GM12878 (cell line): ENCODE measurements at regions not wholly inside any gene's neighbourhood (a gene's known extent, or its start where the extent isn't known, plus 50 kb on each side); places are given as distances from the start of the nearest gene placed in this dataset.

Experiments used
- ATF3 ChIP-seq: IDR thresholded peaks from 2 replicates; pipeline ENCODE4 v1.6.1; 2011; ENCODE audit warnings: low read depth, mild to moderate bottlenecking, low read length, moderate library complexity, borderline replicate concordance; ENCODE audit errors: extremely low read depth
- CHD2 ChIP-seq: IDR thresholded peaks from 2 replicates; pipeline ENCODE4 v1.6.1; 2011; ENCODE audit warnings: low read depth, low read length, improper control_type of control experiment, borderline replicate concordance
- CTCF ChIP-seq, 3 experiments: IDR thresholded peaks in 2 of 3; conservative IDR thresholded peaks in 1 of 3; 2 replicates each; pipeline ENCODE4 v1.5.1; 2011; ENCODE audit warnings: low read depth in 3 of 3, low read length in 3 of 3, mild to moderate bottlenecking in 3 of 3, control low read depth in 2 of 3, moderate library complexity in 2 of 3, inconsistent platforms in 1 of 3, mixed read lengths in 1 of 3; ENCODE audit not compliant: control insufficient read depth in 2 of 3, insufficient read depth in 1 of 3; ENCODE audit errors: extremely low read depth in 1 of 3
- HDAC6 ChIP-seq: fragments of 200-600 bp; sonication (generic); IDR thresholded peaks from one replicate; pipeline ENCODE4 v1.8.0; 2017; ENCODE audit warnings: antibody characterized with exemption; ENCODE audit not compliant: unreplicated experiment
- PKNOX1 ChIP-seq: fragments of 450-650 bp; IDR thresholded peaks from 2 replicates; pipeline ENCODE4 v1.6.1; 2016; ENCODE audit warnings: mild to moderate bottlenecking
- POLR2AphosphoS5 ChIP-seq: IDR thresholded peaks from 2 replicates; pipeline ENCODE4 v1.6.1; 2011; ENCODE audit warnings: mild to moderate bottlenecking, low read length, inconsistent platforms
- YY1 ChIP-seq: IDR thresholded peaks from 2 replicates; pipeline ENCODE4 v1.6.1; 2011; ENCODE audit warnings: low read depth, mild to moderate bottlenecking, low read length

GRCh38 chr7:81138870-81139269, 220.0 kb upstream of the SEMA3C start:
- TF ChIP-seq PKNOX1: no peak
- TF ChIP-seq HDAC6: no peak
- TF ChIP-seq CTCF (IDR thresholded peaks at IDR 0.05 in 2 of 3, conservative IDR thresholded peaks at IDR 0.05 in 1 of 3; ENCODE audit: control insufficient read depth in 2 of 3, extremely low read depth in 1 of 3, insufficient read depth in 1 of 3, low read depth in 3 of 3, low read length in 3 of 3): no peak
- TF ChIP-seq YY1: no peak
- TF ChIP-seq POLR2AphosphoS5: no peak
- no peak for TF ChIP-seq ATF3
- TF ChIP-seq CHD2: no peak
